ENCODE measurements at regions not wholly inside any gene's neighbourhood (a gene's known extent, or its start where the extent isn't known, plus 50 kb on each side); places are given as distances from the start of the nearest gene placed in this dataset.

GRCh38 chr21:26632691-26633090 lies 59.6 kb upstream of the CYYR1 start:
- H3K9ac ChIP-seq (replicated peaks in 1 of 4; ENCODE audit: extremely low read depth in 1 of 4, low read depth in 3 of 4, low read length in 3 of 4) = no peak overlapping the region; a peak in 2 of 7 replicates
- no peak overlapping the region for H2BK12ac ChIP-seq (ENCODE audit: low read depth, low read length)
- no peak overlapping the region for H2BK15ac ChIP-seq (ENCODE audit: low read length)
- H2AK5ac ChIP-seq (ENCODE audit: low read depth, low read length) = no peak overlapping the region
- H3K9me3 ChIP-seq (ENCODE audit: insufficient read depth in 2 of 2, low read depth in 1 of 2, low read length in 1 of 2) = no peaks in the 10 kb centered on the region
- H3K4me1 ChIP-seq (replicated peaks in 1 of 4; ENCODE audit: control insufficient read depth in 3 of 4, insufficient read depth in 4 of 4, low read length in 3 of 4) = no peaks in the 10 kb centered on the region
- CTCF ChIA-PET (ENCODE audit: partially characterized antibody) = no interaction called here
- no peaks in the 10 kb centered on the region for H3K36me3 ChIP-seq (ENCODE audit: control insufficient read depth in 2 of 4, insufficient read depth in 4 of 4, low read length in 3 of 4)
- POLR2A ChIA-PET (ENCODE audit: partially characterized antibody) = no interaction called here
- no peaks in the 10 kb centered on the region for H3K79me2 ChIP-seq (ENCODE audit: control insufficient read depth in 1 of 2, insufficient read depth in 2 of 2, low read length in 2 of 2)
- H2BK120ac ChIP-seq (replicated peaks; ENCODE audit: low read depth, low read length) = no peak overlapping the region
- no peak overlapping the region for H3K27ac ChIP-seq (ENCODE audit: low read depth, low read length)
- H3K56ac ChIP-seq (replicated peaks; ENCODE audit: insufficient read length, low read depth, low read length) = no peak overlapping the region
- no peak overlapping the region for H3K4me3 ChIP-seq (ENCODE audit: extremely low read depth in 1 of 4, insufficient read depth in 2 of 4, low read depth in 3 of 4, low read length in 4 of 4)
- no peak overlapping the region for H2BK5ac ChIP-seq (ENCODE audit: low read depth, low read length)
- no peak for FAIRE-seq
- no peak overlapping the region for H3K4ac ChIP-seq (replicated peaks; ENCODE audit: insufficient read length, low read depth, low read length)
- H3K18ac ChIP-seq (ENCODE audit: extremely low read depth, low read length) = no peak overlapping the region
- H4K5ac ChIP-seq (ENCODE audit: insufficient read length, low read depth, low read length) = no peak overlapping the region
- H3K79me1 ChIP-seq (ENCODE audit: low read depth, low read length) = no peaks in the 10 kb centered on the region
- no peaks in the 10 kb centered on the region for H4K20me1 ChIP-seq (replicated peaks in 1 of 2; ENCODE audit: control insufficient read depth in 1 of 2, insufficient read depth in 2 of 2, low read length in 2 of 2)
- DNase-seq (ENCODE audit: low read depth in 1 of 2, low spot score in 2 of 2) = no peak
- H2AFZ ChIP-seq (ENCODE audit: low read length) = no peak overlapping the region
- H4K91ac ChIP-seq (replicated peaks; ENCODE audit: insufficient read length, low read length) = no peak overlapping the region
- no peaks in the 10 kb centered on the region for H3K27me3 ChIP-seq (replicated peaks in 1 of 4; ENCODE audit: control insufficient read depth in 3 of 4, extremely low read depth in 1 of 4, insufficient read depth in 3 of 4, low read length in 3 of 4)
- H3K4me2 ChIP-seq (ENCODE audit: insufficient read depth in 1 of 2, low read depth in 2 of 2, low read length in 2 of 2) = no peak overlapping the region
- H3K23me2 ChIP-seq (ENCODE audit: low read depth, low read length) = no peaks in the 10 kb centered on the region
- WGBS, 2 experiments (ENCODE audit: extremely low coverage in 1 of 2, insufficient coverage in 1 of 2, insufficient read length in 1 of 2, insufficient replicate concordance in 2 of 2, low coverage in 1 of 2, low lambda C conversion rate in 2 of 2, missing lambda C conversion rate in 1 of 2) = 50% methylated on average over 2 of the region's 2 CpGs; no CpG with 5 or more reads in 1 of the 2 experiments
- H4K8ac ChIP-seq (ENCODE audit: extremely low read depth, insufficient read depth, low read length) = no peak overlapping the region; the same call in 1 of the 2 replicates
- no peak overlapping the region for H3K14ac ChIP-seq (ENCODE audit: insufficient read length)
- H3K23ac ChIP-seq (ENCODE audit: insufficient read length) = no peak overlapping the region
- H2BK20ac ChIP-seq (ENCODE audit: low read length) = no peak overlapping the region
- TF ChIP-seq ZNF274 (IDR thresholded peaks at IDR 0.05; ENCODE audit: borderline replicate concordance, extremely low read depth, low read length) (no peak), ASH2L (IDR thresholded peaks at IDR 0.05; ENCODE audit: low read length) (no peak), TBP (IDR thresholded peaks at IDR 0.05; ENCODE audit: low read depth, low read length) (no peak), FOSL1 (IDR thresholded peaks at IDR 0.05; ENCODE audit: insufficient read depth, low read depth, low read length) (no peak), BRCA1 (IDR thresholded peaks at IDR 0.05; ENCODE audit: low read depth, low read length) (no peak), MAX (IDR thresholded peaks at IDR 0.05) (no peak), TAF7 (optimal IDR thresholded peaks at IDR 0.05; ENCODE audit: borderline replicate concordance, low read depth, low read length) (no peak), YY1 (IDR thresholded peaks at IDR 0.05; ENCODE audit: low read depth, low read length) (no peak), EP300 (IDR thresholded peaks at IDR 0.05; ENCODE audit: borderline replicate concordance in 1 of 2, low read depth in 2 of 2, low read length in 2 of 2) (no peak), POLR2A (IDR thresholded peaks at IDR 0.05; ENCODE audit: control extremely low read depth in 1 of 2, low read depth in 2 of 2, low read length in 2 of 2) (no peak), SIX5 (IDR thresholded peaks at IDR 0.05; ENCODE audit: low read depth, low read length) (no peak), EZH2 (IDR thresholded peaks at IDR 0.05; ENCODE audit: low read depth, low read length, severe bottlenecking) (no peak), SUZ12 (IDR thresholded peaks at IDR 0.05; ENCODE audit: low read length) (no peak), GTF2F1 (IDR thresholded peaks at IDR 0.05; ENCODE audit: borderline replicate concordance, low read depth, low read length) (no peak), SP1 (IDR thresholded peaks at IDR 0.05; ENCODE audit: low read depth, low read length) (no peak), TAF1 (IDR thresholded peaks at IDR 0.05; ENCODE audit: low read depth, low read length) (no peak)

All from H1 (cell line).